H7 (cell line): ENCODE measurements at regions not wholly inside any gene's neighbourhood (a gene's known extent, or its start where the extent isn't known, plus 50 kb on each side); places are given as distances from the start of the nearest gene placed in this dataset.
"Not testable (repeated sequence)": the region's sequence is repeated elsewhere in the genome, so short reads cannot be mapped to it uniquely, and the experiment has no call there.

ENCODE experiments used
- DNase-seq: peaks from one replicate; pipeline ENCODE4 v3.0.0; 2012
- H3K27me3 ChIP-seq: 2 replicates; pipeline ENCODE4 v1.6.0; 2011; ENCODE audit warnings: mild to moderate bottlenecking, low read length; ENCODE audit not compliant: control insufficient read depth, insufficient read depth
- H3K36me3 ChIP-seq: replicated peaks from 2 replicates; pipeline ENCODE4 v1.5.1; 2011; ENCODE audit warnings: low read length; ENCODE audit not compliant: control insufficient read depth, insufficient read depth
- H3K4me3 ChIP-seq: 2 replicates; pipeline ENCODE4 v1.5.1; 2011; ENCODE audit warnings: low read depth, mild to moderate bottlenecking, control low read depth, low read length, moderate library complexity; ENCODE audit not compliant: insufficient read depth

DNA sequence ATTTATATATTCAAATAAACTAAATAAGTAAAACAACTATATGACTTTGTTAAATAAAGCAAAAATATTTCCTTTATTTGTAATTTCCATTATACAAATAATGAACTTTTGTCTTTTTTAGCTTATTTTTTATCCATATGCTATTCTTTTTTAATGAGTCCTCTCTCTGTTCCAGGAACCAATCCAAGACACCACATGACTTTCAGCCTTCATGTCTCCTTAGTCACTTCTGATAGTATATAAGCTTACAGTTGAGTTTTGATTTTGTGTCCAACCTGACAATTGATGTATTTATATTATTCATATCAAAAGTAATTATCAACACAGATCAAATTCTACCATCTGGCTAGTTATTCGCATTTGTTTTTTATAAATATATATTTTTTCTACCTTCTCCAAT, 582.3 kb upstream of the GJE1 start:
- no peak overlapping the region for H3K4me3 ChIP-seq
- no peaks in the 10 kb centered on the region for H3K36me3 ChIP-seq
- DNase-seq, result no peak
- H3K27me3 ChIP-seq, result no peaks in the 10 kb centered on the region

DNA sequence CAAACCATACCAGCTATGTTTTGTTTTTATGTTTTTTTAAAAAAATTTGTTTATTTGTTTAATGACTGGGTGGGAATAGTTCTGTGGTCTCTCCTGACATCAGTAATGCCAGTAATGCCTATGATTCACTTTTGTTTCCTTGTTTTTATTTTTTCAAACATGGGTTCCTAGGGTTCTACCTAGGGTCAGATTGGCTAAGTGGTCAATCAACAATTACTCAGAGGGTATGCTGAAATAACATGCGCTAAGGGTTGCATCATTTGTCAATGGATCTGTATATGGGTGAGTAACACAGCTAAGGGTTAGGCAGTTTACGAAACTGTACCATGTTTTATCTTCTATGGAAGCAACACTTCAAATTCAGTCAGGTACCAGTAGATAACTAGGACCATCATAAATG, 583.8 kb upstream of the GJE1 start:
- no peaks in the 10 kb centered on the region for H3K27me3 ChIP-seq
- H3K36me3 ChIP-seq, result no peaks in the 10 kb centered on the region
- H3K4me3 ChIP-seq, result no peak overlapping the region
- DNase-seq, result no peak

GRCh38 chr6:141541581-141542324, 591.0 kb upstream of the GJE1 start:
- H3K27me3 ChIP-seq, result no peaks in the 10 kb centered on the region
- no peak overlapping the region for H3K4me3 ChIP-seq
- DNase-seq, result no peak
- H3K36me3 ChIP-seq, result no peaks in the 10 kb centered on the region

- H3K4me3 ChIP-seq, result no peak overlapping the region
- no peaks in the 10 kb centered on the region for H3K36me3 ChIP-seq
- DNase-seq, result no peak
- H3K27me3 ChIP-seq, result no peaks in the 10 kb centered on the region
Observed at GRCh38 chr6:141540207-141540606, 592.5 kb upstream of the GJE1 start.

GRCh38 chr6:141539617-141540016, 593.1 kb upstream of the GJE1 start:
- H3K4me3 ChIP-seq, result no peak overlapping the region
- no peaks in the 10 kb centered on the region for H3K27me3 ChIP-seq
- DNase-seq, result no peak
- H3K36me3 ChIP-seq, result no peaks in the 10 kb centered on the region

- no peaks in the 10 kb centered on the region for H3K27me3 ChIP-seq
- no peak overlapping the region for H3K4me3 ChIP-seq
- DNase-seq, result no peak
- H3K36me3 ChIP-seq, result no peaks in the 10 kb centered on the region
Observed at GRCh38 chr6:141532211-141532610, 600.5 kb upstream of the GJE1 start.

- H3K27me3 ChIP-seq, result no peaks in the 10 kb centered on the region
- no peak overlapping the region for H3K4me3 ChIP-seq
- DNase-seq, result no peak
- no peaks in the 10 kb centered on the region for H3K36me3 ChIP-seq
Observed at GRCh38 chr6:141531040-141531439, 601.7 kb upstream of the GJE1 start.

GRCh38 chr6:141528596-141528995, 604.1 kb upstream of the GJE1 start:
- no peaks in the 10 kb centered on the region for H3K27me3 ChIP-seq
- DNase-seq, result no peak
- H3K4me3 ChIP-seq, result no peak overlapping the region
- H3K36me3 ChIP-seq, result no peaks in the 10 kb centered on the region

- Histone ChIP-seq H3K4me3 (no peak overlapping the region), H3K36me3 (no peaks in the 10 kb centered on the region), H3K27me3 (no peaks in the 10 kb centered on the region)
- DNase-seq, result no peak
Observed at GRCh38 chr6:141526985-141527384, 605.7 kb upstream of the GJE1 start.

DNA sequence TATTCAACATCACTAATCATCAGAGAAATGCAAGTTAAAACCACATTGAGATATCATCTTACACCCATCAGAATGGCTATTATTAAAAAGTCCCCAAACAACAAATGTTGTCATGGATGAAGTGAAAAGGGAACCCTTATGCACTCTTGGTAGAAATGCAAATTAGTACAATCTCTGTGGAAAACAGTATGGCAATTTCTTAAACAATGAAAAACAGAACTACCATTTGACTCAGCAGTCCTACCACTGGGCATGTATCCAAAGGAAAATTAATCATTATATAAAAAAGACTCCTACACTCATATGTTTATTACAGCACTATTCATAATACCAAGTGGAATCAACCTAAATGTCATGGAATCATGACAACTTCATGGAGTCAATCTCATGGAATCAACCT, 611.3 kb upstream of the GJE1 start:
- H3K27me3 ChIP-seq, result no peaks in the 10 kb centered on the region
- no peak for DNase-seq
- H3K36me3 ChIP-seq, result no peaks in the 10 kb centered on the region
- no peak overlapping the region for H3K4me3 ChIP-seq

- H3K4me3 ChIP-seq, result no peak overlapping the region
- no peaks in the 10 kb centered on the region for H3K27me3 ChIP-seq
- H3K36me3 ChIP-seq, result no peaks in the 10 kb centered on the region
- no peak for DNase-seq
Observed at GRCh38 chr6:141513830-141514229, 618.9 kb upstream of the GJE1 start.

GRCh38 chr6:141510803-141511202, 621.9 kb upstream of the GJE1 start:
- no peak for DNase-seq
- H3K36me3 ChIP-seq, result no peaks in the 10 kb centered on the region
- no peak overlapping the region for H3K4me3 ChIP-seq
- no peaks in the 10 kb centered on the region for H3K27me3 ChIP-seq

GRCh38 chr6:141506062-141506461, 626.7 kb upstream of the GJE1 start:
- not testable (repeated sequence) for H3K36me3 ChIP-seq, H3K27me3 ChIP-seq, H3K4me3 ChIP-seq, DNase-seq

- not testable (repeated sequence) for DNase-seq, H3K27me3 ChIP-seq, H3K4me3 ChIP-seq, H3K36me3 ChIP-seq
Observed at GRCh38 chr6:141504318-141504717, 628.4 kb upstream of the GJE1 start.

DNA sequence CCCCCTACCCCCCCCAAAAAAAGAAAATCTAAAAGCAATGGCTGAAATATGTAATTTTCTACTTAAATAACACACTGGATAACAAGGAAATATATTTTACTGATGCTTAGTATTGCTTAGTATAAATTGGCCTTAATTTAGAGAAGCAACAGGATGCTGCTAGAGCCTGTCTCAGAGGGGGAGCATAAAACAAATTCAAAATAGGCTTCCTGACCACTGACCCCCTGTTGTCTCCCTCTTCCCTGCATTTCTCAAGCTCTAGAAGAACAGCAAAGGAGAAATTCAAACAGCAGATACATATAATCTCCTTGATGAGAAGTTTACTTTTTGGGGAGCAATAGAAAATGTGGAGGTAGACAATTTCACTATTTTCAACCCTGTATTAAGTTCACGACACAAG, 631.1 kb upstream of the GJE1 start:
- DNase-seq, result peak; percentile 12
- no peak overlapping the region for H3K4me3 ChIP-seq

GRCh38 chr6:141498977-141499376, 633.7 kb upstream of the GJE1 start:
- no peak for DNase-seq
- Histone ChIP-seq H3K27me3 (no peaks in the 10 kb centered on the region), H3K4me3 (no peak overlapping the region), H3K36me3 (no peaks in the 10 kb centered on the region)

More for the DNA sequence above, 631.1 kb upstream of the GJE1 start:
- no peaks in the 10 kb centered on the region for H3K27me3 ChIP-seq
- no peaks in the 10 kb centered on the region for H3K36me3 ChIP-seq
